ENCODE measurements at regions not wholly inside any gene's neighbourhood (a gene's known extent, or its start where the extent isn't known, plus 50 kb on each side); places are given as distances from the start of the nearest gene placed in this dataset.

DNA sequence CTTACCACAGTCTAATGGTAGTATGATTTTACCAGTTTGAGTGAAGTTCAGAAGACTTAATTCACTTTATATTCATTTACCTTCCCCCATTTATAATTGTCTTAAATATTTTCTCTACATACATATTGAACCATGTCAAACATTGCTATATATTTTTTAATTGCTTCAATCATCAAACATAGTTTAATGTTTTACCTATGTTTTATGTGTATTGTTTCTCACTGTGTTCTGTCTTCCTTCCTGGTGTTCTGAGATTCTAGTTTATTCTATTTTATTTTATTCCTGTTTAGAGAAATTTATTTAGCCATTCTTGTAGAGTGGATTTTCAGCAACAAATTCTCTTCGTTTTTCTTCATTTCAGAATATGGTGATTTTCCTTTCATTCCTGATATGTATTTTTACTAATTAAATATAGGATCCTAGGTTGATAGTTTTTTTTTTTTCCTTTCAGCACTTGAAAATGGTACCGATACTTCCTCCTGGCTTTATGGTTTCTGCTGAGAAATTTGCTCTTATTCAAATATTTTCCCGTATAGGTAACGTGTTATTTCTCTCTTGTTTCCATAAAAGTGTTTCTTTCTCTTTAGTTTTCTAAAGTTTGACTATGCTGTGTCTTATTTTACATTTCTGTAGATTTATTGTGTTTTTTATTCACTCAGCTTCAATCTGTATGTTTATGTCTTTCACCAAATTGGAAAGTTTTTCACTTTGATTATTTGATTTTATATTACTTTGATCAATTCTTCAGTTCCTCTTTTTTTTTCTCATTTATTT is 201.8 kb upstream of the AGR3 start:
- no peaks in the 10 kb centered on the region for H3K9me3 ChIP-seq (ENCODE audit: control insufficient read depth in 1 of 2, insufficient read depth in 1 of 2, low read depth in 1 of 2, low read length in 2 of 2)
- H4K20me1 ChIP-seq (ENCODE audit: insufficient read depth): no peaks in the 10 kb centered on the region
- no peak overlapping the region for H3K27ac ChIP-seq (ENCODE audit: low read depth, low read length)
- no peaks in the 10 kb centered on the region for H3K36me3 ChIP-seq (ENCODE audit: control insufficient read depth in 1 of 2, insufficient read depth in 2 of 2, low read length in 2 of 2)
- H3K79me2 ChIP-seq (ENCODE audit: insufficient read depth, low read length): no peaks in the 10 kb centered on the region
- ATAC-seq (no peak), DNase-seq (ENCODE audit: low read depth, low spot score) (no peak)
- H3K9ac ChIP-seq (ENCODE audit: low read length): no peak overlapping the region
- no peak overlapping the region for H3K4me3 ChIP-seq (replicated peaks in 1 of 2; ENCODE audit: low read depth in 1 of 2, low read length in 2 of 2)
- intact Hi-C loops (cut with micrococcal nuclease): no loop called here
- TF ChIP-seq CEBPB (IDR thresholded peaks at IDR 0.05; ENCODE audit: low read depth) (no peak), EGR1 (IDR thresholded peaks at IDR 0.05; ENCODE audit: low read depth) (no peak), ZNF274 (IDR thresholded peaks at IDR 0.05; ENCODE audit: low read depth, low read length) (no peak), SIN3A (IDR thresholded peaks at IDR 0.05; ENCODE audit: low read depth) (no peak), SP1 (IDR thresholded peaks at IDR 0.05; ENCODE audit: low read depth) (no peak), FOSL1 (IDR thresholded peaks at IDR 0.05; ENCODE audit: low read depth) (no peak), RAD21 (IDR thresholded peaks at IDR 0.05; ENCODE audit: low read depth) (no peak), CBX3 (IDR thresholded peaks at IDR 0.05; ENCODE audit: low read depth) (no peak), CTCF (IDR thresholded peaks at IDR 0.05 in 2 of 3, conservative IDR thresholded peaks at IDR 0.05 in 1 of 3; ENCODE audit: borderline replicate concordance in 1 of 3, insufficient read depth in 1 of 3, low read depth in 2 of 3, low read length in 2 of 3) (no peak), EZH2 (IDR thresholded peaks at IDR 0.05) (no peak), EZH2phosphoT487 (IDR thresholded peaks at IDR 0.05; ENCODE audit: borderline replicate concordance) (no peak), SRF (IDR thresholded peaks at IDR 0.05; ENCODE audit: low read depth) (no peak)
- BruUV-seq (replicated peaks): no TSS peak
- H3K4me1 ChIP-seq (ENCODE audit: control insufficient read depth in 1 of 2, insufficient read depth in 2 of 2, low read length in 2 of 2): no peaks in the 10 kb centered on the region
- ChIA-PET POLR2A (no interaction called here), CTCF (no interaction called here), RAD21 (ENCODE audit: low non-redundant PET in 1 of 2, low total read pairs in 2 of 2, uncharacterized antibody in 2 of 2, unreplicated experiment in 2 of 2) (no interaction called here)
- H3K4me2 ChIP-seq (ENCODE audit: low read length): no peak overlapping the region
- no peaks in the 10 kb centered on the region; the same call in 1 of the 2 replicates for H3K9me2 ChIP-seq (ENCODE audit: insufficient read depth)
- H2AFZ ChIP-seq (ENCODE audit: low read depth, low read length, poor library complexity, severe bottlenecking): no peak overlapping the region
- H3K27me3 ChIP-seq (ENCODE audit: insufficient read depth, low read length): no peaks in the 10 kb centered on the region

All from HCT116 (cell line).